SK-N-SH (cell line): ENCODE measurements at regions not wholly inside any gene's neighbourhood (a gene's known extent, or its start where the extent isn't known, plus 50 kb on each side); places are given as distances from the start of the nearest gene placed in this dataset.

Experiments used
- CHD2 ChIP-seq: fragments of 150-350 bp; IDR thresholded peaks from 2 replicates; pipeline ENCODE4 v1.6.1; 2018; ENCODE audit warnings: low read length; ENCODE audit not compliant: partially characterized antibody
- EZH2phosphoT487 ChIP-seq: fragments of 200-600 bp; sonication (generic); IDR thresholded peaks from 2 replicates; pipeline ENCODE4 v1.6.1; 2017; ENCODE audit warnings: low read depth, mixed run types, mild to moderate bottlenecking, antibody characterized with exemption, moderate library complexity, borderline replicate concordance
- PBX3 ChIP-seq: IDR thresholded peaks from 2 replicates; pipeline ENCODE4; 2012
- POLR2AphosphoS5 ChIP-seq: IDR thresholded peaks from 2 replicates; pipeline ENCODE4 v1.6.1; 2012; ENCODE audit warnings: low read depth, low read length
- RAD21 ChIP-seq: IDR thresholded peaks from 2 replicates; pipeline ENCODE4 v1.6.1; 2012; ENCODE audit warnings: mild to moderate bottlenecking, low read length
- RCOR1 ChIP-seq: fragments of 150-350 bp; IDR thresholded peaks from 2 replicates; pipeline ENCODE4 v1.6.1; 2017; ENCODE audit warnings: antibody characterized with exemption, low read length
- TAF1 ChIP-seq: IDR thresholded peaks from 2 replicates; pipeline ENCODE4 v1.6.1; 2012; ENCODE audit warnings: low read depth, mild to moderate bottlenecking, low read length, moderate library complexity, borderline replicate concordance
- TCF12 ChIP-seq: IDR thresholded peaks from 2 replicates; pipeline ENCODE4 v1.4.0; 2012
- TEAD4 ChIP-seq: IDR thresholded peaks from 2 replicates; pipeline ENCODE4 v1.4.0; 2012; ENCODE audit warnings: mild to moderate bottlenecking, borderline replicate concordance; ENCODE audit not compliant: insufficient read depth
- USF2 ChIP-seq: fragments of 150-350 bp; IDR thresholded peaks from 2 replicates; pipeline ENCODE4 v1.6.1; 2017; ENCODE audit warnings: antibody characterized with exemption, low read length, low read depth, borderline replicate concordance
- TF ChIP-seq, protein P1 (sequence below): IDR thresholded peaks from 2 replicates; pipeline ENCODE4 v1.4.0; 2012; ENCODE audit warnings: low read depth
- TF ChIP-seq, protein P2 (sequence below): fragments of 200-600 bp; sonication (generic); IDR thresholded peaks from 2 replicates; pipeline ENCODE4 v1.6.1; 2017; ENCODE audit warnings: antibody characterized with exemption, mild to moderate bottlenecking, moderate library complexity

- TF ChIP-seq, protein P1, sequence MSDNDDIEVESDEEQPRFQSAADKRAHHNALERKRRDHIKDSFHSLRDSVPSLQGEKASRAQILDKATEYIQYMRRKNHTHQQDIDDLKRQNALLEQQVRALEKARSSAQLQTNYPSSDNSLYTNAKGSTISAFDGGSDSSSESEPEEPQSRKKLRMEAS: no peak
- TF ChIP-seq, protein P2, sequence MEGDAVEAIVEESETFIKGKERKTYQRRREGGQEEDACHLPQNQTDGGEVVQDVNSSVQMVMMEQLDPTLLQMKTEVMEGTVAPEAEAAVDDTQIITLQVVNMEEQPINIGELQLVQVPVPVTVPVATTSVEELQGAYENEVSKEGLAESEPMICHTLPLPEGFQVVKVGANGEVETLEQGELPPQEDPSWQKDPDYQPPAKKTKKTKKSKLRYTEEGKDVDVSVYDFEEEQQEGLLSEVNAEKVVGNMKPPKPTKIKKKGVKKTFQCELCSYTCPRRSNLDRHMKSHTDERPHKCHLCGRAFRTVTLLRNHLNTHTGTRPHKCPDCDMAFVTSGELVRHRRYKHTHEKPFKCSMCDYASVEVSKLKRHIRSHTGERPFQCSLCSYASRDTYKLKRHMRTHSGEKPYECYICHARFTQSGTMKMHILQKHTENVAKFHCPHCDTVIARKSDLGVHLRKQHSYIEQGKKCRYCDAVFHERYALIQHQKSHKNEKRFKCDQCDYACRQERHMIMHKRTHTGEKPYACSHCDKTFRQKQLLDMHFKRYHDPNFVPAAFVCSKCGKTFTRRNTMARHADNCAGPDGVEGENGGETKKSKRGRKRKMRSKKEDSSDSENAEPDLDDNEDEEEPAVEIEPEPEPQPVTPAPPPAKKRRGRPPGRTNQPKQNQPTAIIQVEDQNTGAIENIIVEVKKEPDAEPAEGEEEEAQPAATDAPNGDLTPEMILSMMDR: no peak
- no peak for TF ChIP-seq TCF12
- no peak for TF ChIP-seq POLR2AphosphoS5
- no peak for TF ChIP-seq EZH2phosphoT487
- no peak for TF ChIP-seq TEAD4
- TF ChIP-seq PBX3: no peak
- no peak for TF ChIP-seq RCOR1
- no peak for TF ChIP-seq USF2
- no peak for TF ChIP-seq CHD2
- no peak for TF ChIP-seq TAF1
- TF ChIP-seq RAD21: no peak
Observed at GRCh38 chr16:79723583-79724168, 123.1 kb upstream of the MAF start.
